Lung (tissue), 11 donors: ENCODE measurements at regions not wholly inside any gene's neighbourhood (a gene's known extent, or its start where the extent isn't known, plus 50 kb on each side); places are given as distances from the start of the nearest gene placed in this dataset.
A peak's percentile ranks its signal among the peaks of the same experiment; 100 is the strongest.
"Not testable (repeated sequence)": the region's sequence is repeated elsewhere in the genome, so short reads cannot be mapped to it uniquely, and the experiment has no call there.

Experiments used
- ATAC-seq: fragments of 200-7000 bp; cut with Tn5 transposase; one replicate; pipeline ENCODE4 v1.9.1; 2020; ENCODE audit warnings: moderate number of reproducible peaks; ENCODE audit not compliant: insufficient read depth, low FRiP score
- DNase-seq, 3 donors: peaks; one replicate each; pipeline ENCODE4 v3.0.0-alpha.2; 2013 to 2017
- H3K27ac ChIP-seq, 2 donors: one replicate each; pipeline ENCODE4 v1.5.1; 2013; ENCODE audit warnings: mild to moderate bottlenecking in 2 of 2, moderate library complexity in 2 of 2, control low read depth in 1 of 2, inconsistent platforms in 1 of 2, low read depth in 1 of 2, low read length in 1 of 2
- H3K27me3 ChIP-seq, 3 donors: one replicate each; pipeline ENCODE4 v1.5.1; 2013; ENCODE audit warnings: low read length in 2 of 3; ENCODE audit not compliant: control insufficient read depth in 3 of 3, insufficient read depth in 3 of 3
- H3K36me3 ChIP-seq, 4 donors: one replicate each; pipeline ENCODE4 v1.5.1; 2013; ENCODE audit warnings: low read length in 4 of 4, mild to moderate bottlenecking in 1 of 4, moderate library complexity in 1 of 4; ENCODE audit not compliant: control insufficient read depth in 4 of 4, insufficient read depth in 4 of 4
- H3K4me1 ChIP-seq, 5 donors: one replicate each; pipeline ENCODE4 v1.5.1; 2013; ENCODE audit warnings: low read length in 5 of 5, mild to moderate bottlenecking in 2 of 5, moderate library complexity in 1 of 5; ENCODE audit not compliant: control insufficient read depth in 5 of 5, insufficient read depth in 5 of 5
- H3K4me3 ChIP-seq: one replicate; pipeline ENCODE4 v1.5.1; 2013; ENCODE audit warnings: mild to moderate bottlenecking, control low read depth, moderate library complexity
- H3K9ac ChIP-seq, 2 donors: one replicate each; pipeline ENCODE4 v1.5.1; 2013; ENCODE audit warnings: low read length in 2 of 2, control low read depth in 1 of 2; ENCODE audit not compliant: insufficient read depth in 1 of 2
- H3K9me3 ChIP-seq, 4 donors: one replicate each; pipeline ENCODE4 v1.5.1; 2013; ENCODE audit warnings: low read length in 3 of 4, mild to moderate bottlenecking in 1 of 4, moderate library complexity in 1 of 4; ENCODE audit not compliant: control insufficient read depth in 4 of 4, insufficient read depth in 3 of 4
- CTCF ChIP-seq: IDR thresholded peaks from 2 replicates; pipeline ENCODE4 v1.5.1; 2012; ENCODE audit warnings: mild to moderate bottlenecking; ENCODE audit errors: control extremely low read depth, extremely low read depth
- WGBS, 2 donors: extraction: QIAGEN DNeasy Blood & Tissue Kit; methylation state at CpG; one replicate each; pipeline ENCODE4 v1.1.7; 2013; 5-methylcytosine and 5-hydroxymethylcytosine counted together
- donor health status: control.
- donor health status: control.
- donor health status: Bipolar disorder and iron deficiency.
- donor health status: healthy.
- donor health status: DM: yes; HTN: yes; CAD: no.

- H3K27me3 ChIP-seq: no peaks in the 10 kb centered on the region
- no peak for TF ChIP-seq CTCF
- WGBS, 2 donors: 68 to 77% methylated on average over 7 to 8 of the region's 8 CpGs
- H3K27ac ChIP-seq: no peak overlapping the region
- H3K4me3 ChIP-seq: no peak overlapping the region
- peaks cover 0 to 10% (median 0%) of the 10 kb centered on the region in 5 donors for H3K4me1 ChIP-seq
- H3K36me3 ChIP-seq: no peaks in the 10 kb centered on the region
- no peaks in the 10 kb centered on the region for H3K9me3 ChIP-seq
- ATAC-seq (no peak), DNase-seq (peak; percentile 34 to 62 (median 46))
- H3K9ac ChIP-seq: no peak overlapping the region
Measured at GRCh38 chr11:13782390-13783075, 114.1 kb downstream of the FAR1 start.

- no peak overlapping the region for H3K4me3 ChIP-seq
- H3K9ac ChIP-seq: no peak overlapping the region
- no peak for TF ChIP-seq CTCF
- no peaks in the 10 kb centered on the region for H3K27me3 ChIP-seq
- no peaks in the 10 kb centered on the region for H3K36me3 ChIP-seq
- no peak overlapping the region for H3K27ac ChIP-seq
- no peaks in the 10 kb centered on the region for H3K9me3 ChIP-seq
- DNase-seq (no peak), ATAC-seq (no peak)
- WGBS, 2 donors: 87 to 93% methylated on average over 3 of the region's 3 CpGs
- H3K4me1 ChIP-seq: peaks cover 0 to 10% (median 0%) of the 10 kb centered on the region in 5 donors
Measured at GRCh38 chr11:13784441-13784840, 116.0 kb downstream of the FAR1 start.

GRCh38 chr11:13784855-13785254 is 116.4 kb downstream of the FAR1 start:
- Histone ChIP-seq H3K27me3 (no peaks in the 10 kb centered on the region), H3K27ac (no peak overlapping the region), H3K9ac (no peak overlapping the region), H3K9me3 (no peaks in the 10 kb centered on the region), H3K4me3 (no peak overlapping the region), H3K36me3 (no peaks in the 10 kb centered on the region), H3K4me1 (peaks cover 0 to 10% (median 0%) of the 10 kb centered on the region in 5 donors)
- ATAC-seq (no peak), DNase-seq (no peak)
- 89 to 93% methylated on average over 5 of the region's 5 CpGs for WGBS, 2 donors
- no peak for TF ChIP-seq CTCF

GRCh38 chr11:13786688-13787087 is 118.2 kb downstream of the FAR1 start:
- Histone ChIP-seq H3K4me3 (no peak overlapping the region), H3K27ac (no peak overlapping the region)
- ATAC-seq: no peak

GRCh38 chr11:13797616-13798015 is 129.1 kb downstream of the FAR1 start:
- H3K9me3 ChIP-seq, ATAC-seq, H3K27me3 ChIP-seq, H3K4me1 ChIP-seq, H3K36me3 ChIP-seq, H3K9ac ChIP-seq, DNase-seq, H3K4me3 ChIP-seq, H3K27ac ChIP-seq: not testable (repeated sequence)
- WGBS, 2 donors: 77 to 84% methylated on average over 3 of the region's 3 CpGs

More at GRCh38 chr11:13786688-13787087, 118.2 kb downstream of the FAR1 start:
- peaks cover 0 to 2% (median 0%) of the 10 kb centered on the region in 4 donors for H3K9me3 ChIP-seq
- no peaks in the 10 kb centered on the region for H3K36me3 ChIP-seq
- H3K27me3 ChIP-seq: no peaks in the 10 kb centered on the region
- DNase-seq: no peak
- H3K4me1 ChIP-seq: peaks cover 0 to 10% (median 0%) of the 10 kb centered on the region in 5 donors
- no peak overlapping the region for H3K9ac ChIP-seq
- no peak for TF ChIP-seq CTCF
- 45 to 46% methylated on average over 3 of the region's 3 CpGs for WGBS, 2 donors
